Liver (tissue), 8 donors: ENCODE measurements at regions not wholly inside any gene's neighbourhood (a gene's known extent, or its start where the extent isn't known, plus 50 kb on each side); places are given as distances from the start of the nearest gene placed in this dataset.

Experiments
- DNase-seq: peaks from one replicate; pipeline ENCODE4 v3.0.0-alpha.2; 2017; ENCODE audit warnings: low spot score
- H3K27ac ChIP-seq, 2 donors: one replicate each; pipeline ENCODE4 v1.7.0; 2013; ENCODE audit warnings: inconsistent platforms in 2 of 2, low read length in 2 of 2, control low read depth in 1 of 2, low read depth in 1 of 2, mild to moderate bottlenecking in 1 of 2
- H3K27me3 ChIP-seq, 4 donors: one replicate each; pipeline versions ENCODE4 v1.6.1 to v1.7.0; 2013; ENCODE audit warnings: low read length in 3 of 4, inconsistent platforms in 1 of 4, mild to moderate bottlenecking in 1 of 4, moderate library complexity in 1 of 4; ENCODE audit not compliant: control insufficient read depth in 4 of 4, insufficient read depth in 4 of 4
- H3K36me3 ChIP-seq, 4 donors: one replicate each; pipeline versions ENCODE4 v1.6.1 to v1.7.0; 2013; ENCODE audit warnings: low read length in 3 of 4, mild to moderate bottlenecking in 3 of 4, low read depth in 1 of 4, moderate library complexity in 1 of 4; ENCODE audit not compliant: control insufficient read depth in 4 of 4, insufficient read depth in 3 of 4
- H3K4me1 ChIP-seq, 4 donors: one replicate each; pipeline versions ENCODE4 v1.6.1 to v1.7.0; 2013; ENCODE audit warnings: low read length in 3 of 4, mild to moderate bottlenecking in 3 of 4, moderate library complexity in 1 of 4; ENCODE audit not compliant: control insufficient read depth in 4 of 4, insufficient read depth in 4 of 4
- H3K4me3 ChIP-seq, 3 donors: one replicate each; pipeline versions ENCODE4 v1.6.1 to v1.7.0; 2013; ENCODE audit warnings: low read length in 3 of 3, control low read depth in 1 of 3, low read depth in 1 of 3, mild to moderate bottlenecking in 1 of 3
- H3K9ac ChIP-seq, 2 donors: one replicate each; pipeline ENCODE4 v1.7.0; 2013; ENCODE audit warnings: low read length in 2 of 2, mild to moderate bottlenecking in 2 of 2, moderate library complexity in 2 of 2, control low read depth in 1 of 2, low read depth in 1 of 2
- H3K9me3 ChIP-seq, 4 donors: one replicate each; pipeline versions ENCODE4 v1.6.1 to v1.7.0; 2013; ENCODE audit warnings: low read length in 3 of 4; ENCODE audit not compliant: control insufficient read depth in 4 of 4
- EGR1 ChIP-seq, 2 donors: IDR thresholded peaks; 2 replicates each; pipeline ENCODE4 v1.6.1; 2016 to 2018; ENCODE audit warnings: antibody characterized with exemption in 2 of 2, low read depth in 2 of 2
- FOXA1 ChIP-seq: IDR thresholded peaks from 2 replicates; pipeline ENCODE4 v1.6.1; 2016; ENCODE audit warnings: antibody characterized with exemption
- FOXA2 ChIP-seq: IDR thresholded peaks from 2 replicates; pipeline ENCODE4 v1.6.1; 2016; ENCODE audit warnings: antibody characterized with exemption
- GABPA ChIP-seq, 2 donors: IDR thresholded peaks in 1 of 2; conservative IDR thresholded peaks in 1 of 2; 2 replicates each; pipeline ENCODE4 v1.6.1; 2016; ENCODE audit warnings: antibody characterized with exemption in 2 of 2, mild to moderate bottlenecking in 1 of 2, moderate library complexity in 1 of 2
- HNF4A ChIP-seq, 2 donors: conservative IDR thresholded peaks; 2 replicates each; pipeline ENCODE4 v1.6.1; 2016; ENCODE audit warnings: antibody characterized with exemption in 2 of 2, mild to moderate bottlenecking in 2 of 2
- HNF4G ChIP-seq: IDR thresholded peaks from 2 replicates; pipeline ENCODE4 v1.6.1; 2016; ENCODE audit warnings: antibody characterized with exemption
- JUND ChIP-seq, 2 donors: IDR thresholded peaks; 2 replicates each; pipeline ENCODE4 v1.6.1; 2016; ENCODE audit warnings: antibody characterized with exemption in 2 of 2
- NR2F2 ChIP-seq: IDR thresholded peaks from 2 replicates; pipeline ENCODE4 v1.6.1; 2016; ENCODE audit warnings: antibody characterized with exemption
- RAD21 ChIP-seq, 2 donors: IDR thresholded peaks; 2 replicates each; pipeline ENCODE4 v1.6.1; 2016; ENCODE audit warnings: antibody characterized with exemption in 2 of 2, mild to moderate bottlenecking in 2 of 2
- RXRA ChIP-seq, 2 donors: IDR thresholded peaks; 2 replicates each; pipeline ENCODE4 v1.6.1; 2017 to 2018; ENCODE audit warnings: antibody characterized with exemption in 2 of 2, mild to moderate bottlenecking in 1 of 2
- SP1 ChIP-seq: IDR thresholded peaks from 2 replicates; pipeline ENCODE4 v1.6.1; 2018; ENCODE audit warnings: antibody characterized with exemption, mild to moderate bottlenecking
- TAF1 ChIP-seq: conservative IDR thresholded peaks from 2 replicates; pipeline ENCODE4 v1.6.1; 2016; ENCODE audit warnings: antibody characterized with exemption, mild to moderate bottlenecking
- YY1 ChIP-seq: IDR thresholded peaks from 2 replicates; pipeline ENCODE4 v1.6.1; 2016; ENCODE audit warnings: antibody characterized with exemption, mild to moderate bottlenecking
- WGBS: extraction: QIAGEN DNeasy Blood & Tissue Kit; methylation state at CpG from one replicate; pipeline ENCODE4 v1.1.7; 2013; 5-methylcytosine and 5-hydroxymethylcytosine counted together
- TF ChIP-seq, protein P1 (sequence below): IDR thresholded peaks from 2 replicates; pipeline ENCODE4 v1.6.1; 2016; ENCODE audit warnings: antibody characterized with exemption, mild to moderate bottlenecking
- TF ChIP-seq, protein P2 (sequence below): IDR thresholded peaks from 2 replicates; pipeline ENCODE4 v1.6.1; 2016; ENCODE audit warnings: antibody characterized with exemption
- TF ChIP-seq, protein P3 (sequence below): fragments of 150-350 bp; IDR thresholded peaks from 2 replicates; pipeline ENCODE4 v1.5.1; 2017; ENCODE audit warnings: improper control_type of control experiment, low read depth, low read length; ENCODE audit not compliant: missing input control
- TF ChIP-seq, protein P4 (sequence below): IDR thresholded peaks from 2 replicates; pipeline ENCODE4 v1.6.1; 2016; ENCODE audit warnings: antibody characterized with exemption
- TF ChIP-seq, protein P5 (sequence below): IDR thresholded peaks from 2 replicates; pipeline ENCODE4 v1.6.1; 2016; ENCODE audit warnings: antibody characterized with exemption
- donor health status: healthy.
- donor health status: healthy.
- donor health status: healthy.
- donor health status: healthy.
- donor health status: healthy.

DNA sequence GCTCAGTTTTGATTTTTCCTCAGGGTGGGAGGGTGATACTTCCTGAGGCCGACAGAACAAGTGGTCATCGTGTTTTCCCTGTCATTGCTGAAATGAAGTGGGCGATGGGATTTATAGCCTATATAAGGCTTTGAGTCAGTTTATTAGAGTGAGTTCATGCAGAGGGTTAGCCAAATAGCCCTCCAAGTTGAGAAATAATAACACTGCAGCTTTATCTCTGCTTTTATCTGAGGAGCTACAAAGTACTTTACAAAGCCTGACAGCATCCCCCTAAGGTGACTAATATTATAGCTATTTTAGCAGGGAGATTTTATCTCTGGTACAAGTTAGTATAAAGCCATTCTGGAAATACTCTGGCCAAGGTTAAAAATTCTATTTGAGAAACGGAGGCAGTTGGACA is 389.6 kb downstream of the MFSD1 start:
- Histone ChIP-seq H3K4me3 (no peak overlapping the region), H3K9me3 (no peaks in the 10 kb centered on the region), H3K36me3 (no peaks in the 10 kb centered on the region), H3K27ac (no peak overlapping the region), H3K9ac (no peak overlapping the region), H3K27me3 (no peaks in the 10 kb centered on the region), H3K4me1 (peaks cover 0 to 18% (median 7%) of the 10 kb centered on the region in 4 donors)
- DNase-seq = no peak
- 92% methylated on average over 4 of the region's 4 CpGs for WGBS
- no peak for TF ChIP-seq HNF4A (conservative IDR thresholded peaks at IDR 0.05)
- no peak for TF ChIP-seq YY1

DNA sequence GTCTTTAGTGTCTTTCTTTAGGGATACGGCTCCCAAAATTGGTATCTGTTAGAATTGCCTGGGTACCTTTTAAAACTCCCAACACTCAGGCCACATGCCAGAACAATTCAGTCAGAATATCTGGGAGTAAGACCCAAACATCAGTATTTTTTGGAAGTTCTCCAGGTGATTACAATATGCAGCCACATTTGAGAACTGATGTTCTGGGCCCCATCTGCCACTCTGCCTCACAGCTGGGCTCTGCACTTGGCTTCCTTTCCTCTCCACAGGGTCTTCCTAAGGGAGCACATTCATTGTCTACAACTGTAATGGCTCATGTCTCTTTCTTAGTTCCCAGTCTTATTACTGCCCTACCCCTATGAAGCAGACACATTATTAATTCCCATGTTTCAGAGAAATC is 394.5 kb downstream of the MFSD1 start:
- Histone ChIP-seq H3K9ac (no peak overlapping the region), H3K4me1 (no peaks in the 10 kb centered on the region), H3K36me3 (no peaks in the 10 kb centered on the region), H3K27me3 (no peaks in the 10 kb centered on the region), H3K9me3 (peaks cover 0 to 5% (median 0%) of the 10 kb centered on the region in 4 donors), H3K27ac (no peak overlapping the region), H3K4me3 (no peak overlapping the region)
- TF ChIP-seq GABPA (IDR thresholded peaks at IDR 0.05 in 1 of 2, conservative IDR thresholded peaks at IDR 0.05 in 1 of 2) = no peak
- TF ChIP-seq NR2F2 = no peak
- TF ChIP-seq FOXA1 = no peak
- TF ChIP-seq FOXA2 = no peak
- no peak for TF ChIP-seq TAF1
- no peak for TF ChIP-seq HNF4A (conservative IDR thresholded peaks at IDR 0.05)
- TF ChIP-seq, protein P1, sequence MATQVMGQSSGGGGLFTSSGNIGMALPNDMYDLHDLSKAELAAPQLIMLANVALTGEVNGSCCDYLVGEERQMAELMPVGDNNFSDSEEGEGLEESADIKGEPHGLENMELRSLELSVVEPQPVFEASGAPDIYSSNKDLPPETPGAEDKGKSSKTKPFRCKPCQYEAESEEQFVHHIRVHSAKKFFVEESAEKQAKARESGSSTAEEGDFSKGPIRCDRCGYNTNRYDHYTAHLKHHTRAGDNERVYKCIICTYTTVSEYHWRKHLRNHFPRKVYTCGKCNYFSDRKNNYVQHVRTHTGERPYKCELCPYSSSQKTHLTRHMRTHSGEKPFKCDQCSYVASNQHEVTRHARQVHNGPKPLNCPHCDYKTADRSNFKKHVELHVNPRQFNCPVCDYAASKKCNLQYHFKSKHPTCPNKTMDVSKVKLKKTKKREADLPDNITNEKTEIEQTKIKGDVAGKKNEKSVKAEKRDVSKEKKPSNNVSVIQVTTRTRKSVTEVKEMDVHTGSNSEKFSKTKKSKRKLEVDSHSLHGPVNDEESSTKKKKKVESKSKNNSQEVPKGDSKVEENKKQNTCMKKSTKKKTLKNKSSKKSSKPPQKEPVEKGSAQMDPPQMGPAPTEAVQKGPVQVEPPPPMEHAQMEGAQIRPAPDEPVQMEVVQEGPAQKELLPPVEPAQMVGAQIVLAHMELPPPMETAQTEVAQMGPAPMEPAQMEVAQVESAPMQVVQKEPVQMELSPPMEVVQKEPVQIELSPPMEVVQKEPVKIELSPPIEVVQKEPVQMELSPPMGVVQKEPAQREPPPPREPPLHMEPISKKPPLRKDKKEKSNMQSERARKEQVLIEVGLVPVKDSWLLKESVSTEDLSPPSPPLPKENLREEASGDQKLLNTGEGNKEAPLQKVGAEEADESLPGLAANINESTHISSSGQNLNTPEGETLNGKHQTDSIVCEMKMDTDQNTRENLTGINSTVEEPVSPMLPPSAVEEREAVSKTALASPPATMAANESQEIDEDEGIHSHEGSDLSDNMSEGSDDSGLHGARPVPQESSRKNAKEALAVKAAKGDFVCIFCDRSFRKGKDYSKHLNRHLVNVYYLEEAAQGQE = no peak
- TF ChIP-seq, protein P2, sequence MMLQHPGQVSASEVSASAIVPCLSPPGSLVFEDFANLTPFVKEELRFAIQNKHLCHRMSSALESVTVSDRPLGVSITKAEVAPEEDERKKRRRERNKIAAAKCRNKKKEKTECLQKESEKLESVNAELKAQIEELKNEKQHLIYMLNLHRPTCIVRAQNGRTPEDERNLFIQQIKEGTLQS = no peak
- TF ChIP-seq RAD21 (IDR thresholded peaks at IDR 0.05) = no peak
- TF ChIP-seq, protein P3, sequence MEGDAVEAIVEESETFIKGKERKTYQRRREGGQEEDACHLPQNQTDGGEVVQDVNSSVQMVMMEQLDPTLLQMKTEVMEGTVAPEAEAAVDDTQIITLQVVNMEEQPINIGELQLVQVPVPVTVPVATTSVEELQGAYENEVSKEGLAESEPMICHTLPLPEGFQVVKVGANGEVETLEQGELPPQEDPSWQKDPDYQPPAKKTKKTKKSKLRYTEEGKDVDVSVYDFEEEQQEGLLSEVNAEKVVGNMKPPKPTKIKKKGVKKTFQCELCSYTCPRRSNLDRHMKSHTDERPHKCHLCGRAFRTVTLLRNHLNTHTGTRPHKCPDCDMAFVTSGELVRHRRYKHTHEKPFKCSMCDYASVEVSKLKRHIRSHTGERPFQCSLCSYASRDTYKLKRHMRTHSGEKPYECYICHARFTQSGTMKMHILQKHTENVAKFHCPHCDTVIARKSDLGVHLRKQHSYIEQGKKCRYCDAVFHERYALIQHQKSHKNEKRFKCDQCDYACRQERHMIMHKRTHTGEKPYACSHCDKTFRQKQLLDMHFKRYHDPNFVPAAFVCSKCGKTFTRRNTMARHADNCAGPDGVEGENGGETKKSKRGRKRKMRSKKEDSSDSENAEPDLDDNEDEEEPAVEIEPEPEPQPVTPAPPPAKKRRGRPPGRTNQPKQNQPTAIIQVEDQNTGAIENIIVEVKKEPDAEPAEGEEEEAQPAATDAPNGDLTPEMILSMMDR = no peak
- TF ChIP-seq RXRA (IDR thresholded peaks at IDR 0.05) = no peak
- no peak for TF ChIP-seq JUND (IDR thresholded peaks at IDR 0.05)
- no peak for TF ChIP-seq HNF4G
- TF ChIP-seq, protein P4, sequence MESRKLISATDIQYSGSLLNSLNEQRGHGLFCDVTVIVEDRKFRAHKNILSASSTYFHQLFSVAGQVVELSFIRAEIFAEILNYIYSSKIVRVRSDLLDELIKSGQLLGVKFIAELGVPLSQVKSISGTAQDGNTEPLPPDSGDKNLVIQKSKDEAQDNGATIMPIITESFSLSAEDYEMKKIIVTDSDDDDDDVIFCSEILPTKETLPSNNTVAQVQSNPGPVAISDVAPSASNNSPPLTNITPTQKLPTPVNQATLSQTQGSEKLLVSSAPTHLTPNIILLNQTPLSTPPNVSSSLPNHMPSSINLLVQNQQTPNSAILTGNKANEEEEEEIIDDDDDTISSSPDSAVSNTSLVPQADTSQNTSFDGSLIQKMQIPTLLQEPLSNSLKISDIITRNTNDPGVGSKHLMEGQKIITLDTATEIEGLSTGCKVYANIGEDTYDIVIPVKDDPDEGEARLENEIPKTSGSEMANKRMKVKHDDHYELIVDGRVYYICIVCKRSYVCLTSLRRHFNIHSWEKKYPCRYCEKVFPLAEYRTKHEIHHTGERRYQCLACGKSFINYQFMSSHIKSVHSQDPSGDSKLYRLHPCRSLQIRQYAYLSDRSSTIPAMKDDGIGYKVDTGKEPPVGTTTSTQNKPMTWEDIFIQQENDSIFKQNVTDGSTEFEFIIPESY = no peak
- no peak for TF ChIP-seq YY1
- TF ChIP-seq, protein P5, sequence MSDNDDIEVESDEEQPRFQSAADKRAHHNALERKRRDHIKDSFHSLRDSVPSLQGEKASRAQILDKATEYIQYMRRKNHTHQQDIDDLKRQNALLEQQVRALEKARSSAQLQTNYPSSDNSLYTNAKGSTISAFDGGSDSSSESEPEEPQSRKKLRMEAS = no peak
- no peak for TF ChIP-seq EGR1 (IDR thresholded peaks at IDR 0.05; ENCODE audit: low read depth in 2 of 2)
- TF ChIP-seq SP1 = no peak
- no peak for DNase-seq
- WGBS = 98% methylated on average over 1 of the region's 1 CpG
